DOHH2 (cell line): ENCODE measurements at regions not wholly inside any gene's neighbourhood (a gene's known extent, or its start where the extent isn't known, plus 50 kb on each side); places are given as distances from the start of the nearest gene placed in this dataset.

ENCODE experiments used
- EZH2phosphoT487 ChIP-seq: fragments of 200-600 bp; sonication (generic); IDR thresholded peaks from 2 replicates; pipeline ENCODE4 v1.6.1; 2017; ENCODE audit warnings: borderline replicate concordance, mild to moderate bottlenecking, antibody characterized with exemption, low read length, moderate library complexity, mixed read lengths
- TF ChIP-seq, protein P1 (sequence below): fragments of 200-600 bp; sonication (generic); IDR thresholded peaks from one replicate; pipeline ENCODE4 v1.5.1; 2014; ENCODE audit warnings: antibody characterized with exemption, mild to moderate bottlenecking, low read depth, low read length; ENCODE audit not compliant: poor library complexity, severe bottlenecking

DNA sequence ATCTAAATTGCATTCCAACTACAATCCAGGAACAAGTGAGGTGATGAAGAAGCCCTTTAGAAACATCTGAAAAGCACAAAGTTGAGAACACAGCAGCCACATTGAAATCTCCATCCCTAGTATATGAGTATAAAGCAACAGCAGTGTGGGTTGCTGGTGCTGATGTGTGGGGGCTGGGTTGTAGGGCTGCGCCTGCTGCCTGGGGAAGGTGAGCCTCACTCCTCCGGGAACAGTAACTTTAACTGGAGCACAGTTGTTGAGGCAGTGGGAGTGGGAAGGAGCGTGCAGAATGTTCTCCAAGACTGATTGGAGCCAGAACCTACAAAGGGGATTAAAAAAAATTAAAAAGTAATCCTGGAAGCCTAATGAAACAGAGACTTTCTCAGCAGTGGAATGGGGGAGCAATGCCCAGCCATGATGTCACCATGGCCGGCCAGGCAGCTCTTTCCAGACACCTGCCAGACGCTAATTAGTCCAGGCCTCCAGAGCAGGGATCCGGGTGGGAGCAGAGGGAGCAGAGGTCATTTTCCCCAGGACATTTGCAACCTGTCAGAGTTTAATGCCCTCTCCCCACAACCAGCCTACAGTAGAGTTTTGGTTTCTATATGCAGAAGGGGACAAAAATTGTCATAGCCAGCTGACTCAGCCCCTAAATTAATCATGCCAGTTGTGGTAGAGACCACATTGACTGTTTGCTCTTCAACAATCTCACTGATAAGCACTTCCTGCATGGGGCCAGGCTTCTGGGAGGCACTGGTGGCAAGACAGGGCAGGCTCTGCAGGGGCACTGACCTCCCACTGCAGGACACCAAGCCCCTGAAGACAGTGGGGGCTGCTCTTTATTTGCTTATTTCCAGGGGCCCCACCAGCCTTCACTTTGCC, 133.0 kb upstream of the ZNF32 start:
- TF ChIP-seq, protein P1, sequence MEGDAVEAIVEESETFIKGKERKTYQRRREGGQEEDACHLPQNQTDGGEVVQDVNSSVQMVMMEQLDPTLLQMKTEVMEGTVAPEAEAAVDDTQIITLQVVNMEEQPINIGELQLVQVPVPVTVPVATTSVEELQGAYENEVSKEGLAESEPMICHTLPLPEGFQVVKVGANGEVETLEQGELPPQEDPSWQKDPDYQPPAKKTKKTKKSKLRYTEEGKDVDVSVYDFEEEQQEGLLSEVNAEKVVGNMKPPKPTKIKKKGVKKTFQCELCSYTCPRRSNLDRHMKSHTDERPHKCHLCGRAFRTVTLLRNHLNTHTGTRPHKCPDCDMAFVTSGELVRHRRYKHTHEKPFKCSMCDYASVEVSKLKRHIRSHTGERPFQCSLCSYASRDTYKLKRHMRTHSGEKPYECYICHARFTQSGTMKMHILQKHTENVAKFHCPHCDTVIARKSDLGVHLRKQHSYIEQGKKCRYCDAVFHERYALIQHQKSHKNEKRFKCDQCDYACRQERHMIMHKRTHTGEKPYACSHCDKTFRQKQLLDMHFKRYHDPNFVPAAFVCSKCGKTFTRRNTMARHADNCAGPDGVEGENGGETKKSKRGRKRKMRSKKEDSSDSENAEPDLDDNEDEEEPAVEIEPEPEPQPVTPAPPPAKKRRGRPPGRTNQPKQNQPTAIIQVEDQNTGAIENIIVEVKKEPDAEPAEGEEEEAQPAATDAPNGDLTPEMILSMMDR, result no peak
- no peak for TF ChIP-seq EZH2phosphoT487
